HG02678 (cell line): ENCODE measurements at regions not wholly inside any gene's neighbourhood (a gene's known extent, or its start where the extent isn't known, plus 50 kb on each side); places are given as distances from the start of the nearest gene placed in this dataset.

ENCODE experiments used
- ATAC-seq: cut with Tn5 transposase; IDR thresholded peaks from one replicate; pipeline ENCODE4 v1.9.1; 2021; ENCODE audit warnings: mild to moderate bottlenecking, moderate library complexity; ENCODE audit not compliant: unreplicated experiment

GRCh38 chr5:40080191-40080590 is 599.5 kb upstream of the PTGER4 start:
- ATAC-seq: no peak

GRCh38 chr5:40078898-40079575 is 600.7 kb upstream of the PTGER4 start:
- ATAC-seq: no peak

DNA sequence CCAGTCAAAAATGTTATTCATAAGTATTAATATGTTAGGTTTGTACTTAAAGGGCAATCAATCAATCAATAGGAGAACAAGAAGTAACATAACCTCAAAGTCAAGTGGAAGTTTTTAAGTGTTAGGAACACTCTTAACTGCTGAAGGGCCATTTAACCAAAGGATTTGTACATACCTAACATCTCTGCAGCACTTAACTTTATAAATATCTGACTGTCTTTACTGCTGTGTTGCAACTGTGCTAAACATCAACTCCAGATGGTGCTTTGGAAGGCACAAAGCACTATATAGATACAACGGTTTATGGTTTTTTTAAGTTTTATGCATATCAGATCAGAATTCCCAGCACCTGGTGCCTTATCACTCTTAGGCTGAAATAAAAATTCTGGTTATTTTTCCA is 604.9 kb upstream of the PTGER4 start:
- no peak for ATAC-seq

DNA sequence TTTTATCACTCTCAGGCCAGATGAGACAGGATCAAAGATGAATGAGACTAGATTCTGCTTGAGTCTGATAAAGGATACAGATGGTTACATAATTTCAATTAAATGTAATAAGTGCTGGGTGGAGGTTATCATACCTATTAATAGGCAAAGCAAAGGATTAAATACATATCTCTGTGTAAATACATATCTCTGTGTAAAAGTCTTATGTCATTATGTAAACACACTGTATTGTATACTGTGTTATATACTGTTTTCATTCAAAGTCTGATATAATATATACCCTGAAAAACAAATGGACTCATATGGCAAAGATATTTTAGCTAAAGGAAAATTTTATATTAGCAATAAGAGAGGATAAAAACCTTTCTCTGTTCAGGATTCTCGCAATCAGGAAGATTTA is 605.8 kb upstream of the PTGER4 start:
- ATAC-seq: no peak

GRCh38 chr5:40071870-40072269 is 607.8 kb upstream of the PTGER4 start:
- no peak for ATAC-seq

DNA sequence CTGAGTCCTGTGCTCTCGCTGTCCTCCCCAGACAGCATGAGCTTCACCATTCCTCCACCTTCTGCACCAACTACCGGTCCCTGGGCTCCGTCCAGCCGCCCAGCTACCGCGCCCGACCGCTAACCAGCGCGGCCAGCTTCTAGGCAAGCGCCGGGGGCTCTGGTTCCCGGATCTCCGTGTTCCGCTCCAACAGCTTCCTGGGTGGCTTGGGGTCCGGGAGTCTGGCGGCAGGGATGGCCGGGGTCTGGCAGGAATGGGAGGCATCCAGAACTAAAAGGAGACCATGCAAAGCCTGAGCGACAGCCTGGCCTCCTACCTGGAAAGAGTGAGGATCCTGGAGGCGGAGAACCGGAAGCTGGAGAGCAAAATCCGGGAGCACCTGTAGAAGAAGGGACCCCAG is 613.1 kb upstream of the PTGER4 start:
- no peak for ATAC-seq

DNA sequence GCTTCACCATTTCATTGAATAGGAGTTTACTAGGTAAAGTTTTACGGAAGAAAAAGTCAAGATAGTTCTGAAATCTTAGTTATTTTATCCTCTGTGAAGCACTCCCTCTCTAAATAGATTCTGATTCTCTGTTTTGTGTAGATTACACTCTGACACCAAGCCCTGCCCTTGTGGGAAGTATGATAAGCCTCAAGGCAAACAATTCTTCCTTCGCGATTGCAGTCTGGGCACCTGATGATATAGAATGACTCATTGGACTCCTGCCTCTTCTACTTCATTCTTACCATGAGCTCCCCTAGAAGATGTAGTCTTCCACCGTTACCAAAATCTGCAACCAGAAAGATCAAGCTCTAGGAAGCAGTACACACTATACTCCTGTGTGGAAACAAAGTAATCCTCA is 626.9 kb upstream of the PTGER4 start:
- ATAC-seq: no peak

DNA sequence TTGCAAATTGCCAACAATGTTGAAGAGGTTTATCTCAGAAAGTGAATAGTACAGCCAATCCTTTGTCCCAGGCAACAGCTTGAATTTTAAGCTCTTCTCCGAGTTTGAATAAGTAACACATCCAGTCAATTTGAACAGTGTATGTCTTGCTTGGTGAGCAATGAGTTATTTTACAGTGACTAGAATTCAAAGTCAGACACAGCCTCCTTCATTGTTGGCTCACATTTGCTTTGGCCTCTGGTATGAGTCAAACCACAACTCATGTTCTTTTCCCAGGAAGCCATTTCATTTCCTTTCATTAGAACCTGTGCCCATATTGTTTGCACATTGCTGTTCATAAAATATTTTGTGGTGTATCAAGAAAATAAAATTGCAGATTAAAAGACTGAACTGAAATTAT is 622.0 kb upstream of the DAB2 start:
- ATAC-seq: no peak

DNA sequence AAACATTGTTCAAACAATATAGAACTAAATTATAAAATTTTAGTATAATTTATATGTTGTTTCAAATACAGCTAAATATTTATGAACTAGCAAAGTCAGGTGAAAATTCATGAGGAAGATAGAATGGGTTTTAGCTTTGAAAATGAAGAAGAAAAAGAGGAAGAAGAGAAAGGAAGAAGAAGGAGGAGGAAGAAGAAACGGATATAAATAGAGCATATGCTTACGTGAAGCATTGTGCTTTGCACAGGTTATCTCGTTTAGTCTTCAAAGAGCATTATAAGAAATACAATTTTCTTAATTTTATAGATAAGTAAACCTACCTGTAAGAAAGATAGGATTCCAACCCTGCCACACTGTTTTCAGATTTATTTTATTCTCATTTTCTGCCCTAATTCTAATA is 620.6 kb upstream of the DAB2 start:
- ATAC-seq: no peak

GRCh38 chr5:40043916-40044315 is 619.1 kb upstream of the DAB2 start:
- no peak for ATAC-seq

- no peak for ATAC-seq
These were observed 616.7 kb upstream of the DAB2 start for GRCh38 chr5:40041452-40041851.

DNA sequence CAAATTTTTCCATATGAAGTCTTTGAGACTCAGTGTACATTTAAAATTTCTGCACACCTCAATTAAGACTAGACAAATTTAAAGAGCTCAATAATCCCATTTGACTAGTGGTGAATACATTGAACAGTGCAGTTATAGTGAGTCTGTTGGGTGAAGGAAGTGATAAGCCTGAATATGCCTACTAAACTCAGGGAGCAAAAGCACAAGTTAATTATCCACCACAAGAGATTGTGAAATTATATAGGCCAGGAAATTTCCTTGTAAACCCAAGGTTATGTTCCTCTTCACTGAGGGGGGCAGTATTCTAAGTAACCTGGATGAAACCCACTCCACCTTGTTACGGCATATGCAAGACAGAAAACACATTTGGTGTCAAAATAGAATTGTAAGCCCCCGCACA is 612.9 kb upstream of the DAB2 start:
- no peak for ATAC-seq

GRCh38 chr5:40034441-40034840 is 609.7 kb upstream of the DAB2 start:
- no peak for ATAC-seq

- peak; percentile 99 for ATAC-seq
These were observed 608.6 kb upstream of the DAB2 start for GRCh38 chr5:40033411-40033810.

DNA sequence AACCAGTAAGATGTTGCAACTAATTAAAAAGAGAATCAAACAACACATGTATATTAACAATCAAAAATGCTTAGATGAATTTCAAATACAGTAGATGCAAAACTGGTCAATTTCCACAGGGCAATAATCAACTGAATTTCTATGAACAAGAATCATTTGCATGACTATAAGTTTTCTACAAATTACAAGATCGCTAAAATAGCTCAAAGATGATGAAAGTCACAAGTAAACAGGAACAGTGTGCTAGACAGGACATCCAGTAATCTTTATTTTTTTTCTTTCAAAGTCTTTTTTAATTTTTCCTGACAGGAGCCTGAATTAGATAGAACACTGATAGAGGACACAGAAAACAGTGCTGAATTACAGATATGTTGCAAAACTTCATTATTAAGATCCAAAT is 608.2 kb upstream of the DAB2 start:
- peak; percentile 1 for ATAC-seq

DNA sequence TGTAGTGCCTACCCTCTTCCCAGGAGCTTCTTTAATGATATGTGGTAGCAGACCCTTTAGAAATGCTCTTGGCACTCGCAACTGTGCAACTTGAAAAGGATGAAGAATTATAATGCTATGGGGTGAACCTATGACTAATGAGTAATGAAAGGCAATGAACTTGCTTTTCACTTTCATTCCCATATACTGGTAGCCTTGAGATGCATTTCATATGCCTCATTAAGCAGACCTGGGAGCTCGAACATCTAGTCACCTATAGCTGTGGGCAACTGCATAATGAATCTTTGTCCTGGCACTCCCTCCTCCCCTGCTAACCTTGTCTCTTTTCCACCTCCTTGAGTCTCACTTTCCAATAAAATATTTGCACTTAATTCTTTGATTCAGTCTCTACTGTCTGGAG is 605.9 kb upstream of the DAB2 start:
- ATAC-seq: no peak

DNA sequence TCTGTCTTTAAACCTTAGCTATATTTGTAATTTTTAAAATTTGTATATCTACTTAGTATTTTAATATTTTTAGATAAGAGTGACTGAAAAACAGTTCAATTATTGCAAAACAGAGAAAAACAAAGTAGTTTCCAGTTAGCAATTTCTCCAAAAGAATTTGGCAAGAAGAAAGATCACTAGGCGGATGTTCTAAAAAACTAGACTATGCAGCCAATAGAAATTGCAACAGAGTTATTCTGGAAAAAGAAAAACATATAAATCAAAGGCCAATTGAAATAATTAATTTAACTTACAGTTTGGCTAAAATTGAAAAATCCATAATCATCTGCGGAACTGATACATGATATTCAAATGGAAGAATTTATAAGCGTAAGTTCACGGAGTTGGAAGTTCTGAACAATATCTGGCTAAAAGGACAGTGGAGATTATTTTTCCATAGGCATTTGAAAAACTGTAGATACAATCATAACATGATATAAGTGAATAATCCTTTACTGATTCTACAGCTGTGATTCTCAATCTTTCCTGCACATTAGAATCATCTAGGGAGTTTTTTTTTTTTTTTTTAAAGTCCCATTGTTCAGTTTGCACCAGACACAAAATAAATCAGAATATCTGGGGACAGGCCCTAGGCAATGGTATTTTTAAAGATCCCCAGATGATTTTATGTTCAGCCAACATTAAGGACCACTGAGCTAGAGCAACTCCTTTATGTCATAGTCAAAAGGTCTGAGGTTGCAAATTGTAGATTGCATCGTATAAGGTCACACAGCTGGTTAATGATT is 605.1 kb upstream of the DAB2 start:
- no peak for ATAC-seq

- no peak for ATAC-seq
These were observed 602.6 kb upstream of the DAB2 start for GRCh38 chr5:40027400-40027799.

- ATAC-seq: no peak
These were observed 600.8 kb upstream of the DAB2 start for GRCh38 chr5:40025586-40025985.

DNA sequence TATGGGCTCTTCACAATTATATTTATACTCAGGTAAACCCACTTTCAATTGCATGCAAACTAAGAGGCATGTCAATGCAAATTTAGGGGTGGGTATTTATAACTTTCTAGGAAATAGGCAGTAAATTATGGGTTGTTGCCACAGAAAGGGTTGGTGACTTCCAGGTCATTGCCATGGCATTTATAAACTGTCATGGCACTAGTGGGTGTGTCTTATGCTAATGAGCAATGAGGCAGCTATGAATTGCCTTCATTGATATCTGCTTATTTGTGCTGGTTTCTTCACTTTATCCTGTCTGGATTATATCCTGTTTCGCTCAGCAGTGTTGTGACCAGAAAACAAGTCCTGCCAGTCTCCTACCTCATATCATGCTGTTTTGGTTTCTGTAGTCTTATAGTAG is 597.3 kb upstream of the DAB2 start:
- ATAC-seq: no peak

- no peak for ATAC-seq
These were observed 596.2 kb upstream of the DAB2 start for GRCh38 chr5:40021007-40021406.

DNA sequence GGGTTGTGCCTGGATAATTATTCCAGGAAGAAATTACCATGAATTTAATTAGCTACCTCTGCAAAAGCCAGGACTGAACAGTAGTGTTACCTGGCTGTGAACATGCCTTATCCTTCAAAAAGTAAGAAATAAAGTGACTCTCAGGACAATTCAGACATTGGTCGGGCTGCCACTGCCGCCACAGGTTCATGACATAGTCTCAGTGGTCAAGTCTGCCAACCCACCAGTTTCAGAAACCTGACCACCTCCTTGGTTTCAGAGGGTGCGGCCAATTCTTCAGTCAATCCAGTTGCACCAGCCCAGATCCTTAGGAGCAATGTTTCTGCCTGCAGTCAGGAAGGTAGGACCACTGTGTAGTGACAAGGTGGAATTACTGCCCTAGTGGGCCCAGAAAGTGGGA is 593.1 kb upstream of the DAB2 start:
- no peak for ATAC-seq

DNA sequence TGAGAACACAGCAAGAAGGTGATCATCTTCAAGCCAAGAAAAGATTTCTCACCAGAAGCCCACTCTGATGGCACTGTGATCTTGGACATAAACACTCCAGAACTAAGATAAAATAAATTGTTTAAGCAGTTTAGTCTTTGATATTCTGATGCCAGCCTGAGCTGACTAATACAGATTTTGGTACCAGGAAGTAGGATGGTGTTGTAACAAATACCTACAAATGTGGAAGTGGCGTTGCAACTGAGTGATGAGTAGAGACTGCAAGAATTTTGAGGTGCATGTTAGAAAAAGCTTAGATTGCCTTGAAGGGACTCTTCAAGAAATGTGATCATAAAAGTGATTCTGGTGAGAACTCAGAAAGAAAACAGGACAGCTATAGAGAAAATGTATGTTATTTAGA is 592.4 kb upstream of the DAB2 start:
- no peak for ATAC-seq
